Left ventricle myocardium inferior (tissue), 1 donor: ENCODE measurements at regions not wholly inside any gene's neighbourhood (a gene's known extent, or its start where the extent isn't known, plus 50 kb on each side); places are given as distances from the start of the nearest gene placed in this dataset.

Source experiments
- DNase-seq: peaks from one replicate; pipeline ENCODE4 v3.0.0-alpha.2; 2020
- H3K27ac ChIP-seq: fragments of 200-600 bp; replicated peaks from 2 replicates; pipeline ENCODE4 v1.8.0; 2021
- H3K27me3 ChIP-seq: fragments of 200-600 bp; 2 replicates; pipeline ENCODE4 v1.8.0; 2021; ENCODE audit warnings: low read depth
- H3K36me3 ChIP-seq: fragments of 200-600 bp; 2 replicates; pipeline ENCODE4 v1.8.0; 2021
- H3K4me1 ChIP-seq: fragments of 200-600 bp; 2 replicates; pipeline ENCODE4 v1.8.0; 2021
- H3K4me3 ChIP-seq: fragments of 200-600 bp; 2 replicates; pipeline ENCODE4 v1.8.0; 2021; ENCODE audit warnings: mild to moderate bottlenecking, moderate library complexity
- H3K9me3 ChIP-seq: fragments of 200-600 bp; replicated peaks from 2 replicates; pipeline ENCODE4 v1.8.0; 2021
- intact Hi-C: fragments of 100-400 bp; cut with micrococcal nuclease; formaldehyde crosslinking; loops from one replicate; pipeline ENCODE4 v1.11.0; 2022
- TF ChIP-seq, protein P1 (sequence below): fragments of 200-600 bp; IDR thresholded peaks from 2 replicates; pipeline ENCODE4 v1.8.0; 2021; ENCODE audit warnings: antibody characterized with exemption, mild to moderate bottlenecking, borderline replicate concordance
- donor health status: DM: no; HTN: yes; CAD: no; lungs with severe emphysema.

DNA sequence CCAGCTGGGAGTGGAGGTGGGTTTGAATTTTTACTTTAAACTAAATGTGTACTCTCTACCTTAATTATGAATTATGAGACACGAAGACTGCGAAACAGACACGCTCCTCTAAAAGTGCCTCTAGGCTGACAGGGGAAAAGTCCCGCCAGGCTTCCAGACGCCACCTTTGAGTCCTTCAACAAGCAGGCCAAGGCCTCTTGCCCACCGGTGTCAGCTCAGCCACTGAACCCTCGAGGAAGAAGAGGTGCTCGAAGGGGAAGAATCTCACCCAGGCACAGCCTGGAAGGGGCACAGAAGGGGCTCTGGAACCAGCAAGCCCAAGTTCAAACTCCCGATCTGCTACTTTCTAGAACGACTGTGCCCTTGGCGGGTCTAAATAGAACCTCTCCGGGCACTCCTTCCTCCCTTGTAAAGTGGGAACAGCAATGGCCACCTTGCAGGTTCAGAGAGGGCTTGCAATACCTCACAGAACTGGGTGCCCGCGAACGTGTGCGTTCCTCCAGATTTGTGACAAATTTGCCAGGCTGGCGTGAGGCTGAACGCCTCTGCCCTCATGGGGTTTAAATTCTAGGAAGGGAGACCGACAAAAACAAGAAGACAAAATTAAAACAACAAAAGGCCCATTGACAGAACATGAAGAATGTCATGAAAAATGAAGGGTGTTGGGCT, 158.5 kb upstream of the GRK3 start:
- Histone ChIP-seq H3K4me1 (peaks cover 49% of the 10 kb centered on the region), H3K4me3 (peak overlapping the region; percentile 88), H3K9me3 (no peaks in the 10 kb centered on the region), H3K27me3 (no peaks in the 10 kb centered on the region), H3K27ac (peak overlapping the region; percentile 94), H3K36me3 (no peaks in the 10 kb centered on the region)
- intact Hi-C loops = no loop called here
- no peak for DNase-seq
- TF ChIP-seq, protein P1, sequence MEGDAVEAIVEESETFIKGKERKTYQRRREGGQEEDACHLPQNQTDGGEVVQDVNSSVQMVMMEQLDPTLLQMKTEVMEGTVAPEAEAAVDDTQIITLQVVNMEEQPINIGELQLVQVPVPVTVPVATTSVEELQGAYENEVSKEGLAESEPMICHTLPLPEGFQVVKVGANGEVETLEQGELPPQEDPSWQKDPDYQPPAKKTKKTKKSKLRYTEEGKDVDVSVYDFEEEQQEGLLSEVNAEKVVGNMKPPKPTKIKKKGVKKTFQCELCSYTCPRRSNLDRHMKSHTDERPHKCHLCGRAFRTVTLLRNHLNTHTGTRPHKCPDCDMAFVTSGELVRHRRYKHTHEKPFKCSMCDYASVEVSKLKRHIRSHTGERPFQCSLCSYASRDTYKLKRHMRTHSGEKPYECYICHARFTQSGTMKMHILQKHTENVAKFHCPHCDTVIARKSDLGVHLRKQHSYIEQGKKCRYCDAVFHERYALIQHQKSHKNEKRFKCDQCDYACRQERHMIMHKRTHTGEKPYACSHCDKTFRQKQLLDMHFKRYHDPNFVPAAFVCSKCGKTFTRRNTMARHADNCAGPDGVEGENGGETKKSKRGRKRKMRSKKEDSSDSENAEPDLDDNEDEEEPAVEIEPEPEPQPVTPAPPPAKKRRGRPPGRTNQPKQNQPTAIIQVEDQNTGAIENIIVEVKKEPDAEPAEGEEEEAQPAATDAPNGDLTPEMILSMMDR = no peak

DNA sequence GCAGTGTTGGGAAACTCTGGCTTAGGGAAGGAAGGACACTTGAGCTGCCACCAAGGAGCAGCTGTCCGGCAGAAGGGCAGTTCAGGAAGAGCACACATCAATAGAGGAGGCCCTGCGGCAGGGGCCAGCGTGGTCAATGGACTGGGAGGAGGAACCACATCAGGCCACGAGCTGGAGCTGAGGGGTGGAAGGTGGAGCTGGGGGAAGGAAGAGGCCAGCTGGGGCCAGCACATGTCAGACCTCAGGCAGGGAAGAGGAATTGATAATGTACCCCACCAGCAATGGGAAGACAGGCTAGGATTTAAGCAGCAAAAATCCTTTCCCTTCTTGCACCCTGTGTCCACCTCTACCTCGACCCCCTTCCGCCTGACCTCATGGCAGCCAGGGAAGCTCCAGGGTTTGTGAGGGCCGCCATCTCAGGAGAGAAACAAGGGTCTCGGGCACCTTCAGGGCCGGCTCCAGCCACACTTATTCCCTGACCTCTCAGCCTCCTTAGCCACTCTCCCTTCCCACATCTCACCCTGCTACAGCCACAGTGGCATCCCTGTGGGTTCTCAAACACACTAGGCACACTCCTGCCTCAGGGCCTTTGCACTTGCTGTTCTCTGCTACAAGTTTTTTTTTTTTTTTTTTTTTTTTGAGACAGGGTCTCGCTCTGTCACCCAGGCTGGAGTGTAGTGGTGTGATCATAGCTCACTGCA, 157.8 kb upstream of the GRK3 start:
- H3K36me3 ChIP-seq = no peaks in the 10 kb centered on the region
- intact Hi-C loops = no loop called here
- H3K4me1 ChIP-seq = peaks cover 42% of the 10 kb centered on the region
- H3K4me3 ChIP-seq = no peak overlapping the region
- DNase-seq = peak; percentile 41
- no peaks in the 10 kb centered on the region for H3K9me3 ChIP-seq
- no peak overlapping the region for H3K27ac ChIP-seq
- H3K27me3 ChIP-seq = no peaks in the 10 kb centered on the region
- TF ChIP-seq, protein P1 = no peak

DNA sequence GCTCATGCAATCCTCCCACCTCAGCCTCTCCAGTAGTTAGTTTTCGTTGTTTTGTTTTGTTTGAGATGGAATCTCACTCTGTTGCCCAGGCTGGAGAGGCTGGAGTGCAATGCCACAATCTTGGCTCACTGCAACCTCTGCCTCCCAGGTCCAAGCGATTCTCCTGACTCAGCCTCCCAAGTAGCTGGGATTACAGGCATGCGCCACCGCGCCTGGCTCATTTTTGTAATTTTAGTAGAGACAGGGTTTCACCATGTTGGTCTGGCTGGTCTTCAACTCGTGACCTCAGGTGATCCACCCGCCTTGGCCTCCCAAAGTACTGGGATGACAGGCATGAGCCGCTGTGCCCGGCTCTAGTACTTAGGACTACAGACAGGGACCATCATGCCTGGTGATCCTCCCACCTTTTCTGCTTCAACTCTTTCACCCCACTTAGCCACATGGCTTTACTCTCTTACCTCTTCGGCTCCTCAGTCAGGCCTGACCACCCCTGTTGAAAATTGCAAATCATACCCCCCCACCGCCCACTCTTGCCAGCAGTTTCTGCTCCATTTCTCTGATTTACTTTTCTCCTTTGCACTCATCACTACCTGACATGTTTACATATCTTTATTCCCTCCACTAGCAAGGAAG, 157.1 kb upstream of the GRK3 start:
- H3K27ac ChIP-seq = no peak overlapping the region
- DNase-seq = no peak
- H3K4me3 ChIP-seq = no peak overlapping the region
- H3K9me3 ChIP-seq = no peaks in the 10 kb centered on the region
- TF ChIP-seq, protein P1 = no peak
- intact Hi-C loops = no loop called here
- peaks cover 35% of the 10 kb centered on the region for H3K4me1 ChIP-seq
- H3K27me3 ChIP-seq = no peaks in the 10 kb centered on the region
- H3K36me3 ChIP-seq = no peaks in the 10 kb centered on the region

DNA sequence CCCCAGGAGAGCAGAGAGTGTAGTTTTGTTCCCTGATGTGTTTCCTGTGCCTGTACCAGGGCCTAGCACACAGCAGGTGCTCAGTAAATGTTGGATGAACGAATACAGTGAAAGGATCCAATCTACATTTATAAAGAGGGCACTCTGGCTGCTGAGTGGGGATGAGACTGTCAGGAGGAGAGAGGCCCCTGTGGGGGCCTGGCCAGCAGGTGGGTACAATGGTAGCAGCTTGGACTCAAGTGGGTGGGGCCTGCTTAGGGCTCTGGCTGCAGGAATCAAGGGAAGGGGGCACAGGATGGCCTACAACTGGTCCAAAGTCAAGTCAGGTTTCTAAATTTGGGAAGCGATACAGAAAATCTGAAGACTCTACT, 156.6 kb upstream of the GRK3 start:
- H3K9me3 ChIP-seq = no peaks in the 10 kb centered on the region
- H3K4me3 ChIP-seq = no peak overlapping the region
- TF ChIP-seq, protein P1 = no peak
- no peaks in the 10 kb centered on the region for H3K36me3 ChIP-seq
- peaks cover 30% of the 10 kb centered on the region for H3K4me1 ChIP-seq
- H3K27ac ChIP-seq = no peak overlapping the region
- H3K27me3 ChIP-seq = no peaks in the 10 kb centered on the region
- intact Hi-C loops = no loop called here
- DNase-seq = no peak

DNA sequence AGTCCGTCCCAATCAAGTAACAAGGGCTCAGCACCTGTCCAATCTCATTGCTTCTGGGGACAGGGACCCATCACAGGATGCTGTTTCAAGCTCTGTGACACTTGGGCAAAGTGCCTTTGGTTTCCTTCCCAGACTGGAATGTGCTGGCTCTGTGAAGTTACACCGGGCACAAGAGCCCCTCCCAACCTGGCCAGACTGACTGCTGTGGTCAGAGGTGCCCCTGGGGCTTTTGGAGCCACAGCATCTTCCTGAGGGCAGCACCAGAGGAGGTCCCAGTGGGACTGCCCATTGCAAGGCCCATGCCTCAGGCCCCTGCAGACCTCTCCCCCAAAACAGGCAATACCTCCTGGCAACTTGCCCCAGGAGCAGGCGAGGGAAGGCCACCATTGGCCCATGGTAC, 155.2 kb upstream of the GRK3 start:
- Histone ChIP-seq H3K36me3 (no peaks in the 10 kb centered on the region), H3K27me3 (no peaks in the 10 kb centered on the region), H3K9me3 (peaks cover 4% of the 10 kb centered on the region), H3K4me3 (no peak overlapping the region), H3K4me1 (peaks cover 16% of the 10 kb centered on the region), H3K27ac (no peak overlapping the region)
- peak; percentile 43 for DNase-seq
- TF ChIP-seq, protein P1 = no peak
- intact Hi-C loops = no loop called here
